Fibroblast of skin of abdomen (primary cell): ENCODE measurements at regions not wholly inside any gene's neighbourhood (a gene's known extent, or its start where the extent isn't known, plus 50 kb on each side); places are given as distances from the start of the nearest gene placed in this dataset.
A peak's percentile ranks its signal among the peaks of the same experiment; 100 is the strongest.

ENCODE experiments used
- DNase-seq: peaks from one replicate; pipeline ENCODE4 v3.0.0-alpha.2; 2013

DNA sequence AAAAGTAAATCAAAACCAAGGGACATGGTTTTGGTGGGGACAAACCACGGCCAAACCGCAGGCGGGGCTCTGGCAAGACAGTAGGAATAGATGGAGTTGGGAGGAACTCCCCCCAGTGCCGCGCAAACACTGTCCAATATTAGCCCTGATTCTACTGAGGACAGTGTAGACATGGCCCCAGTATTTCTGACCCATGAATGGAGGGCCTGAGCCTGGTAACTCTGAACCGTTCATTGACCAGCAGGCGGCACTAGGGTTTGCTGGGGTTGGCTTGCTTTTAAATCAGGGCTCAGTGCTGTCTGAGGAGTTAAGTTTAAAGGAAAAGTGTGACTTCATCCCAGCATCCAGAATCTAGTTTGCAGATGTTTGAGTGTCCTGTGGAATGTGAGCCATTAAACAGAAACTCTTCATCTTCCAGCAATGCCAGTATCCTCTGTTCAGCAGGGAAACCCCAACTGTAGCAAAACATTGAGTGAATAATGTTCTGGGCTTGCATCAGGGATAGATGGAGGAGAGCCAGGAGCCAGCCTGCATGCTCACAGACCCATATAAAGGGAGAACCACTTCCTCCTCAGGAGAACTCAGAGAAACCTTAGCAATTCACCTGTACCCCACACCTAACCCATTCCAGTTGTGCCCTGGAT, 147.4 kb upstream of the PRSS58 start:
- peak; percentile 40 for DNase-seq

DNA sequence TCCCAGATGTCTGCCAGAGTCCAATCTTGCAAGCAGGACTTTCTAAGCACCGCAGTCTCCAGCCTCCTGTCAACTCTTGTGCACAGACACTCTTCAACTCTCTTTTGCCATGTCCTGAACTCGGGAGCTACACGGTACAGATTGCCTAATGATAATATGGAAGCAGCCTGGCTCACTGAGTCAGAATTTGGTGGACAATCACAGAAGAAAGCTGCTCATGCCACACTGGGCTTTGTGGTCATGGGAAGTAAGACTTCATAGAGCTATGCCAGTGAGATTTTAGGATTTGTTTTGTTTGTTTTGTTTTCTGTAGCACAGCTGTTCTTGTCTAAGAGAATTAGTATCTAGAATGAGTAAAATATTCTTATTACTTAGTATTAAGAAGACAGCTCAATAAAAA, 144.1 kb upstream of the PRSS58 start:
- DNase-seq: no peak

DNA sequence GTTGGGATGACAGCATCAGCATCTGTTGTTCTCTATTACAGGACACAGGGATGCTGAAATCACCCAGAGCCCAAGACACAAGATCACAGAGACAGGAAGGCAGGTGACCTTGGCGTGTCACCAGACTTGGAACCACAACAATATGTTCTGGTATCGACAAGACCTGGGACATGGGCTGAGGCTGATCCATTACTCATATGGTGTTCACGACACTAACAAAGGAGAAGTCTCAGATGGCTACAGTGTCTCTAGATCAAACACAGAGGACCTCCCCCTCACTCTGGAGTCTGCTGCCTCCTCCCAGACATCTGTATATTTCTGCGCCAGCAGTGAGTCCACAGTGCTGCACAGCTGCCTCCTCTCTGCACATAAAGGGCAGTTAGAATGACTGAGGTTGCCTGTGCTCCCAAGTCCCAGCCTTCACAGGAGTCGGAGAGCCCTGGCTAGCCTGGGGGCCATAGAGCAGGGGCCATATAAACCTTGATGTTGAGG, 142.2 kb upstream of the PRSS58 start:
- DNase-seq: no peak

DNA sequence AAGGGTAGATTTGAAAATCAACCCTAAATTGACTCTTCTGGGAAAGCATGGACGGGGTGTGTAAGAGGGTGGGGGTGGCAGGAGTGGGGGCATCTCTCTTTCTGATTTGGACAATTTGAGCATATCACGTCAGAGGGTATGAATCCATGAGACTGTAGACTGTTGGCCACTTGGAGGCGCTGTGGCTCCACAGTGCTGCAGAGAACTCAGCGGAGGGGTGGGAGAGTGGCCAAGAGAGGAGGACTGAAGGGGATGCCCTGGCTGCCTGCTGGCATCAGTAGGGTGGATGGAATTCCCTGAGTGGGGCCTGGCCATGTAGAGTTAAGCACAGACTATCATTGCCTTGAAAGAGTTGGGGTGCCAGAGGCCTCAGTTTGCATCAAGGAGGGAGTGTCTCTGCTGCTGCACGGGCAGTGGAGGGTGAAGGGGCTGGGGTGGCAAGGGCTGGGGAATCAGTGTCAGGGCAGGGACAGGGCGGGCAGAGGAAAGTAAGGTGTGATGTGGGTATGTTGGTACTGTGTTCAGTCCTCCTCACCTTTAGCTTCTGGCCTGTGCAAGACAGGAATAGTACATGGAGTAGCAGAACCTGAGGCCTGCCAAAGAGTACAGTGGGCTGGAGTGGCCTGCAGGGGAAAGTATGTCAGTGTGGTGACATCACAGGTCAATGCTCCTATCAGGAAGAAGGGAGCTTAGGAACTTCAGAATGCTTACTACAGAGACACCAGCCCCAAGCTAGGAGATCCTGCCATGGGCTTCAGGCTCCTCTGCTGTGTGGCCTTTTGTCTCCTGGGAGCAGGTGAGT, 133.5 kb upstream of the PRSS58 start:
- no peak for DNase-seq

DNA sequence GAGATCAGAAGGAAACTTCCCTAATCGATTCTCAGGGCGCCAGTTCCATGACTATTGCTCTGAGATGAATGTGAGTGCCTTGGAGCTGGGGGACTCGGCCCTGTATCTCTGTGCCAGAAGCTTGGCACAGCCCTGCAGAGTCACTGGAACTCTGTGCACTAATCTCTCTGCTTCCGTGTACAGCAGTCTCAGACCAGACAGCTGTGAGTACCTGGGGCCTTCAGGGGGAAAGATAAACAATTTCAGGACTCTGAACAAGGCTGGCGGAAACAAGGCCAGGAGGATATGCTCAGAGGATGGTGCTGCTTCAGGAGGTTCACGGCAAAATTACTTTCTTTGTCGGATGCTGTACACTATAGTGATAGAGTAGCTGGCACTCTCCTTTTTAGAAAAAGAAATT, 131.7 kb upstream of the PRSS58 start:
- DNase-seq: no peak

DNA sequence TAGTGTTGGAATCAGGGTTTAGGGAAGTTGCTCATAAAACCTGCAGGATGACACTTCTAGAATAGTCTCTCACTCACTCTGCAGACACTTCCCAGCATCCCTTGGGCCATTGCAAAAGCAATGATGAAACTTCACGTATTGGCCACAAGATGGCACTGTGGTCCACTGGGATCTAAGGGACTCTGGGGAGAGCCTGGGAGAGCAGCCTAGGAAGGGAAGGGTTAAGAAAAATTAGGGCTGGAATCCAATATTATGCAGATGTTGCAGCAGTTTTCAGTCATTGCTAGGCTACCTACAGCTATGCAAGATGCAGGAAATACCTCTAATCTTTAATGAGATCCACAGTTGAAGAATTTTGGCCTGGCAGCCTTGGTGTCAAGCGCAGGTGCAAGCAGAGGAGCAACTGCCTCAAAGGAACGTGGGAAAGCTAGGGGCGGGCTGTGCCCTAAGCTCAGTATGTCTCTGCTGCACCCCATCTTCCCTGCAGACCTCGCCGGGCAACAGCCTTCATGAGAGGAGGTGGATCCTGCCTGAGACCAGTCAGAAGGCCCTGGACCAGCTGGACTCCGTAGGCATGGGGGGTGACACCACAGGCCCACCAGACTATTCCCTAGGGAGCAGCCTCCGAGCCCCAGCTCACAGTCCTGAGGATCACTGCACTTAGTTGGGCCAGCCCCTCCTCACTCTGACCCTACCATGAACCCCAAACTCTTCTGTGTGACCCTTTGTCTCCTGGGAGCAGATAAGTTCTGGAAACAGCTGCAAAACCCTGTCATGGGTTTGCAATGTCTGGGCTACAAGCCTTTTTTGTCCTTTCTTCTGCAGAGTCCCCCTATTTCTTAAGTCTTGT, 127.9 kb upstream of the PRSS58 start:
- DNase-seq: peak; percentile 73

DNA sequence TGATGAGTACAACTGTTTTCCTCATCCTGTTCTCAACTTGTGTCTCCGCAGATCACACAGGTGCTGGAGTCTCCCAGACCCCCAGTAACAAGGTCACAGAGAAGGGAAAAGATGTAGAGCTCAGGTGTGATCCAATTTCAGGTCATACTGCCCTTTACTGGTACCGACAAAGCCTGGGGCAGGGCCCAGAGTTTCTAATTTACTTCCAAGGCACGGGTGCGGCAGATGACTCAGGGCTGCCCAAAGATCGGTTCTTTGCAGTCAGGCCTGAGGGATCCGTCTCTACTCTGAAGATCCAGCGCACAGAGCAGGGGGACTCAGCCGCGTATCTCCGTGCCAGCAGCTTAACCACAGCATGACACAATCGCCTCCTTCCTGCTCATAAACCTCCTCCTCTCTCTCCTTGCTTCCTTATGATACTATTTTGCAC, 126.7 kb upstream of the PRSS58 start:
- DNase-seq: peak; percentile 85

DNA sequence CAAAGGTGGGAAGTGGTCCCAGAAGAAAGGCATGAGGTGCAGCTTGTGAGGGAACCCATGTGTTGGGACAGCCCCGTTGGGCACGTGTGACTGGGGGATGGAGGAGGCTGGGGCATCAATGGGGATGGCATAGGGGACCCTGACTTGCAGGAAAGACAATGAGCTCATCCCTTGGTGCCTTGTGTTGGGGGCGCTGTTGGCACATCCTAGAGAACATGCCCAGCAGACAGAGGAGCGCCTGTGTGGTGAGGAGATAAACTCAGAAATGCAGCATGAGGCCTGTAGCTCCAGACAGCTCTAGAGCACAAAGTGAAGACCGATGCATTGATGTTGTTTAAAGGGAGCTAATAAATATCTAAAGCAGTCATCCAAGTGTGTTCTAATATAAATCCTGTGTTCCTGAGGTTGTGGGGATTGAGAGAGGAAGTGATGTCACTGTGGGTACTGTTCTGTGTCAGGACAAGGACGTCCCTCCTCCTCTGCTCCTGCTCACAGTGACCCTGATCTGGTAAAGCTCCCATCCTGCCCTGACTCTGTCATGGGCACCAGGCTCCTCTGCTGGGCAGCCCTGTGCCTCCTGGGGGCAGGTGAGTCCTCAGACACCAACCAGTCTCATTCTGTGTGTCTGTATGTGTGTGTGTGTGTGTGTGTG, 126.1 kb upstream of the PRSS58 start:
- DNase-seq: no peak

DNA sequence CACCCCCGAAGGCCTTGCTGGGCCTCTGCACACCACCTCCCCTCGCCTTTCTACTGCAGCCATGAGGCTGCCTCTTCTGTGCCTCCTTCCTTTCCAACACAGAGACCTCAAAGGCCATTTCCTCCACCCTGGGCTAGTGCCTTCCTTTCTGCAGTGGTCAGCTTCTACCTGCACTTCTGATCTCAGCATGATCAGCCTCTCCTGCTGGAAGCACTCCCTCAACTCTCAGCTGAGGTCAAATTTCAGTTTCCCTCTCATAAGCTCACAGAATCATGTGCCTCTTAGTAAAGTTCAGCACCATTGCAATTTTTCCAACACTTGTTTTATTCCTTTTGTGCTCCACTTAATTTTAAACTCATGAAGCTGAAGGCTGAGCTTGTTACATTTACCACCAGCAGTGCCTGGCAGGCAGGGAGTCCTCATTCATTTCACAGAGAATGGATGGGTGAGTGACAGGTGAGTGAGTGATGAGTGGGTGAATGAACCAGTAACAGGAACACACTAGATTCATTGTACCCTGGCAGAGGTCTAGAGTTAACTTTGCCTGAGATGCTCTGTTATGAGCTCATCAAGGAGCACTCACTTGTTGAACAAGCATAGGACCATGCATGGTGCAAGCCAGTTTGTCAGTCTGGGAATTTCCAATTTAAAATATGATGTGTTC, 124.0 kb upstream of the PRSS58 start:
- DNase-seq: no peak

DNA sequence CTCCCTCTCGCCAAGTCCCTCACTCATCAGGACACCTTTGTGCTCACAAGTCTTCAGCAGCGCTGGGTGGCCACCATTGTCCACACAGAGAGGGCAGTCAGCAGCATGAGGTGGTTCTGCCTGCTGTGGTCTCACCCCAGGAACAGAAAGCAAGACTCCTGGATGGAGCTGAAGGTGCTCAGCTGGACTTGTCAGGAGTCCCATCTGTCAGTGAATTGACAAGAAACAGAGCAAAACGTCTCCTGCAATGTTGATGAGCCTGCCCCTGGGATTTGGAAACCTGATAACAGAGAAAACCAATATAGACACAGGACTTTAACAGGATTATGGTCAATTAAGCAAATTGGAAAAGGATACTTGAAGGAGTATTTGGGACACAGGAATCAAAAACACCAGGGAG, 122.2 kb upstream of the PRSS58 start:
- no peak for DNase-seq

DNA sequence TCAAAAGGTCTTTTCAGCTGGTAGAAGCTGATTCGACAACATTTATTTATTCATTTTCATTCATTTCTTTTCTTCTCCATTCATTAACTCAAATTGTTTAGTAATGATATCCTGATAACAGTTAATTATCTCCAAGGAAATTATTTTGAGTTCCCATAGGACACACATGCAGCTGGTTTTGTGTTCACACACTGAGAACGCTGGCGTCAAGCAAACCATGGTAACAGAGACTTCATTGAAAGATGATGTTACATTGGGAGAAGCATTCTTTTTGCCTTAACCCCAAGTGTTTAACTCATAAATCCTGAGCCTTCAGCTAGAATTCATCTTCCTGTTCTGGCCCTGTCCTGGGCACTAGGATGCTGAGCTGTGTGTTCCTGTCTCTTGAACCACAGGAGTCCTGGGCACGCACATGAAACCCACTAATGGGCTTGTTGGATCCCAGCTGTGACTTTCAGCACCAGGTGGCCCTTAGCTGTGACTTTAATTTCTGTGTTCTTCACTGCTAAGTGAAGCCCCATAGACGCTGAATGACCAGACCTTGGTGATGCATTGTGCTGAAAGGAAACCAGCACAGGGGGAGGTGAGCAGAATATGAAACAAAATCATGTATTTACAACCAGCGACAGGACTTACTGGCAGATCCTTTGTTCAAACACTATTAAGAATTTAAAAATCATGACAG, 121.5 kb upstream of the PRSS58 start:
- DNase-seq: no peak

DNA sequence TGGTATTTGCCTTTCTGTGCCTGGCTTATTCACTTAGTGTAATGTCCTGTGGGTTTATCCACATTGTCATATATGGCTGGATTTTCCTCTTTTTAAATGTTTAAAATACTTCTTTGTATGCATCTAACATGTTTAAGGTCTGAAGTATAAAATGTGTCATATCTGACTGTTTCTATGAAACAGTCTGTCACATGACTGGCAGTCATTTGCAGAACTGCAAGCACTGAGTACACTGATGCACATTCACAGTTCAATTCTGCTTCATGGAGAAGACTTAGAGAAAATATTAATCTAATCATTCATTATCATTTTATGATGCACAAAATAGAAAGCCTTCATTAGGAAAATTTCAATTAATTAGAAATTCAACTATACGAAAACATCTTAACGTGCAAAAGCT, 119.7 kb upstream of the PRSS58 start:
- no peak for DNase-seq

DNA sequence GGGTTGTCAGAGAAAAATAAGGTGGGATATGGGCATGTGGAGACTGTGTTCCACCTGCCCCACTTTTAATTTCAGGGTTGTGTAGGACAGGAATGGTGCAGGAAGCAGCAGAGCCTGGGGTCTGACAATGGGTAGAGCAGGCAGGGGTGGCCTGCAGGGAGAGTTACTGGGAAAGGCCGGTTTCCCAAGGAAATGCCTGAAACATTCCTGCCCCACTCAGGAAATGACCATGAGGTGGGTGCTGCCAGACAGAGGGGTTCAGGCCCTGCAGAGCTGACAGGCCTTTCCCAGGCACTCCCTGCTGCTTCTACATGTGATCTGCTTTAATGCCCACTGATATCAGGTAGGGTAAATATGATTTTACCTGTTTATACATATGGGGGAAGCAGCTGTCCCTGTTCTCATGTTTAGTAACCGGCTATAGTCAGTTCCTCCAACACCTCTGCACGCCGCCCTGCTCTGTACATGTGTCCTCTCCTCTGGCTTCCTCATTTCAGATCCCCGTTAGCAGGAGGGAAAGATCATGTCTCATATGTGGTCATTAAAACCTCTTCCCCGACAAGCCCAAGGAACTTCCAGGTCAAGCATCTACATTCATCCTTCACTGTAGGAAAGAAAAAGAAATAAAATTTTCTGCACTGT, 118.6 kb upstream of the PRSS58 start:
- no peak for DNase-seq

DNA sequence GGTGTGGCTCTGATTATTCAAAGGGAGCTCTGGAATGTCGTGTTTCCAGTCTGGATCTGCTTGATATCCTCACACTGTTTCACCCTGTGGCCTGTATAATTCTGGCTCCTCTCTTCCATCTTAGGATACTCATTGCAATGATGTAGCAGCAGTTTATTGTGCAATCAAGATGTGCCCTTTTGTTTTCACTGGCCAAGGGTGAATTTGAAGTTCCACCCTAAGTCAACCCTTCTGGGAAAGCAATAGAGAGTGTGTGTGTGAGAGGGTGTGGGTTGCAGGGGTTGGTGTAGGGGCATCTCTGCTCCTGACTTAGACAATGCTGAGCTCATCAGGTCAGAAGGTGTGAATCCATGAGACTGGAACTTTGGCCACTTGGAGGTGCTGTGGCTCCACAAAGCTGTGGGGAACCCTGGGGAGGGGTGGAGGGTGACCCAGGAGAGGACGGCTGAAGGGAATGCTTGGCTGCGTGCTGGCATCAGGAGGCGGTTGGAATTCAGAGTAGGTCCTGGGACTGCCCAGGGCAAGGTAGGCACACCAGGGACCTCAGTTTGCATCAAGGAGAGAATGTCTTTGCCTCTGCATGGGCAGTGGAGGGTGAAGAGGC, 118.0 kb upstream of the PRSS58 start:
- no peak for DNase-seq

DNA sequence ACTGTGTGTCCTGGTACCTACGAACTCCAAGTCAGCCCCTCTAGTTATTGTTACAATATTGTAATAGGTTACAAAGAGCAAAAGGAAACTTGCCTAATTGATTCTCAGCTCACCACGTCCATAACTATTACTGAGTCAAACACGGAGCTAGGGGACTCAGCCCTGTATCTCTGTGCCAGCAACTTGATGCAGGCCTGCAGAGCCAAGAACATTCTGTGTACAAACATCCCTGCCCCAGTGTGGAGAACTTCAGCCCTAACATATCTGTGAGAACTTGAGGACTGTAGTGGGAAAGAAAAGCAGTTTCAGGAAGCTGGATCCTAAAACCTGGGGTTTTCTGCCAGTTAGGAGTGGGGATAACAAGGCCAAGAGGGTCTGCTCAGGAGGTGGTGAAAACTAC, 114.9 kb upstream of the PRSS58 start:
- DNase-seq: no peak

DNA sequence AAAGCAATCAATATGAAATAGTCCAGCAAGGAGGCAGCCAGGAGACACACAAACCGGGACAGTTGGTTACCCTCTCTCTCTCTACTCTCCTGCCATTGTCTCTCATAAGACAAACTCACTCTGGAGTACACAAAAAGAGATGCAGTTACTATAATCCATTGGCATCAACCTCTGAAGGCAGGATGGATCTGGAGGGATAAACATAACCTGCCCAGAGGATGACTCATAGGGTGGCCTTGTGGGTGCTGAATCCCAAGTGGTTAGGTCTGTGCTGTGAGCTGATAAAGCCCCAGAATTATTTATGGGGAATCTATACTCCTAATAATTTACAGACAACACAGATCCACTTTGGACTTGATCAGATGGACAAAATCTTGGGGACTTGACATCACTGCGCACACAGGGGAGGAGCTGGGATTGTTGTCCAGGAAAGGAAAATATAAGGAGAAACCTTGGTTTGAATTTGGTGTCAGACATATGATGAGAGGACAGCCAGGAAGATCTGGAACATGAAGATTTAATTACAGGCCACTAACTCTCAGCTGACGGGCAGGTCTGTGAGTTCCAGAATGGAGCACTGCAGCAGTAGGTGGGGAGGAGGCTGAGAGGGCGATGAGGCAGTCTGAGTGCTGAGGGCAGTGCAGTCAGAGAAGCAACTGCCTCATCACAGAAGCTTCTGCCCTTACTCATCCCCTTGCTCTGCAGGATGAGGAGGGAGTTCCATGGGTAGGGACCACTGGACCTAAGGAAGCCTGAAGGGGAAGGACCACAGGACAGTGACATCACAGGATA, 113.9 kb upstream of the PRSS58 start:
- no peak for DNase-seq

DNA sequence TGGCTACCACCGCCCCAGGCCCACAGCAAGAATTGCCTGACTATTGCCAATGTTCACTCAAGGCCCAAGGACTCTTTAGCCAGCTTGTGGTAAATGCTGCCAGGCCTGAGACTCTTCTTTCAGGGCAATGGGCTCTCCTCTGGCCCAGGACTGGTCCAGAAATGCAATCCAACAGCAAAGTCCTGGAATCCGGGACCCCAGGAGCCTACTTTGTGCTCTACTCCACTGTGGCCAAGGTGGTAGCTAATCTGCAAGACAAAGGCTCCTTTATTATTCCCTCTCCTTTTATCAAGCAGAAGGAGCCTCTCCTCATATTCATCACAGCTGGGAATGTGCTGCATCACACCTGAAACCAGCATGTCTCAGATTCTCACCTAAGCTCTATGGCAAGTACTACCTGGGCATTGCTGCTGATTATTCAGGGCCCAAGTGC, 107.6 kb upstream of the PRSS58 start:
- no peak for DNase-seq

DNA sequence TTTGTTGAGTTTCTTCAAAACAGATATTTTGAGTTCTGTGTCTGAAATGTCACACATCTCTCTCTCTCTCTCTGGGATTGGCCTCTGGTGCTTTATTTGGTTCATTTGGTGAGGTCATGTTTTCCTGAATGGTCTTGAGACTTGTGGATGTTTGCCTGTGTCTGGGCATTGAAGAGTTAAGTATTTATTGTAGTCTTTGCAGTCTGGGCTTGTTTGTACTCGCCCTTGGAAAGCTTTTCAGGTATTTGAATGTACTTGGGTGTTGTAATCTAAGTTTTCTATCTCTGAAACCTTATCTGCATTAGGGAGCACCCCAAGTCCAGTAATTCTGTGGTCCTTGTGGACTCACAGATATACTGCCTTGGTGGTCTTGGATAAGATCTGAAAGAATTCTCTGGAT, 106.7 kb upstream of the PRSS58 start:
- no peak for DNase-seq

DNA sequence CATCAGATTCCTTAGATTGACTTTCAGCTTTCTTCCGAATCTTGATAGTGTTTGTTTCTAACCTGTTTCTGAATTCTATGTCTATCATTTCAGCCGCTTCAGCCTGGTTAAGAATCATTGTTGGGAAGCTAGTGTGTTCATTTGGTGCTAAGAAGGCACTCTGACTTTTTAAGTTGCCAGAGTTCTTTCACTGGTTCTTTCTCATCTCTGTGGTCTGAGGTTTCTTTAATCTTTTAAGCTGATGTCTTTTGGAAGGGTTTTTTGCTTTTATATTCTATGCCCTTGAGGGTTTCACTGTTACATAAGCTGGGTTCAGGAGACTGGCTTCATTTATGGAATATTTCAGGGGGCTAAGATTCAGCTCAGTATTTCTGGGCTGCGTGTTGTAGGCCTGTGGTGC, 104.5 kb upstream of the PRSS58 start:
- DNase-seq: no peak
